KOPT-K1 (cell line): ENCODE measurements at regions not wholly inside any gene's neighbourhood (a gene's known extent, or its start where the extent isn't known, plus 50 kb on each side); places are given as distances from the start of the nearest gene placed in this dataset.
"Not testable (repeated sequence)": the region's sequence is repeated elsewhere in the genome, so short reads cannot be mapped to it uniquely, and the experiment has no call there.

ENCODE experiments used
- H3K27ac ChIP-seq: fragments of 200-600 bp; sonication (generic); 2 replicates; pipeline ENCODE4 v1.5.1; 2016; ENCODE audit warnings: antibody characterized with exemption, mild to moderate bottlenecking, low read depth, low read length; ENCODE audit not compliant: poor library complexity, severe bottlenecking
- H3K36me3 ChIP-seq: fragments of 200-600 bp; sonication (generic); 2 replicates; pipeline ENCODE4 v1.5.1; 2017; ENCODE audit warnings: antibody characterized with exemption, mild to moderate bottlenecking, low read length, moderate library complexity; ENCODE audit not compliant: insufficient read depth
- H3K9me3 ChIP-seq: fragments of 200-600 bp; sonication (generic); 2 replicates; pipeline ENCODE4 v1.5.1; 2017; ENCODE audit warnings: antibody characterized with exemption, low read length, mild to moderate bottlenecking; ENCODE audit not compliant: insufficient read depth, poor library complexity, severe bottlenecking

GRCh38 chr19:27846944-27847343 is 1366.0 kb downstream of the UQCRFS1 start:
- Histone ChIP-seq H3K27ac (no peak overlapping the region), H3K36me3 (no peaks in the 10 kb centered on the region), H3K9me3 (peaks cover 46% of the 10 kb centered on the region)

- H3K36me3 ChIP-seq = no peaks in the 10 kb centered on the region
- H3K27ac ChIP-seq = no peak overlapping the region
- peaks cover 22% of the 10 kb centered on the region for H3K9me3 ChIP-seq
Observed at GRCh38 chr19:27844261-27844660, 1368.7 kb downstream of the UQCRFS1 start.

- Histone ChIP-seq H3K9me3 (peaks cover 22% of the 10 kb centered on the region), H3K27ac (no peak overlapping the region), H3K36me3 (no peaks in the 10 kb centered on the region)
Observed at GRCh38 chr19:27843861-27844260, 1369.1 kb downstream of the UQCRFS1 start.

- no peak overlapping the region for H3K27ac ChIP-seq
- no peaks in the 10 kb centered on the region for H3K9me3 ChIP-seq
- H3K36me3 ChIP-seq = no peaks in the 10 kb centered on the region
Observed at GRCh38 chr19:27833031-27833430, 1379.9 kb downstream of the UQCRFS1 start.

- H3K9me3 ChIP-seq = no peaks in the 10 kb centered on the region
- no peak overlapping the region for H3K27ac ChIP-seq
- no peaks in the 10 kb centered on the region for H3K36me3 ChIP-seq
Observed at GRCh38 chr19:27828829-27829228, 1384.1 kb downstream of the UQCRFS1 start.

GRCh38 chr19:27824108-27824507 is 1388.8 kb downstream of the UQCRFS1 start:
- Histone ChIP-seq H3K36me3 (no peaks in the 10 kb centered on the region), H3K9me3 (no peaks in the 10 kb centered on the region), H3K27ac (no peak overlapping the region)

GRCh38 chr19:27822336-27822735 is 1390.6 kb downstream of the UQCRFS1 start:
- H3K9me3 ChIP-seq = no peaks in the 10 kb centered on the region
- H3K36me3 ChIP-seq = no peaks in the 10 kb centered on the region
- H3K27ac ChIP-seq = no peak overlapping the region

GRCh38 chr19:27821418-27822018 is 1391.4 kb downstream of the UQCRFS1 start:
- no peaks in the 10 kb centered on the region for H3K9me3 ChIP-seq
- no peak overlapping the region for H3K27ac ChIP-seq

GRCh38 chr19:27815985-27816384 is 1397.0 kb downstream of the UQCRFS1 start:
- H3K36me3 ChIP-seq = no peaks in the 10 kb centered on the region
- no peak overlapping the region for H3K27ac ChIP-seq
- no peaks in the 10 kb centered on the region for H3K9me3 ChIP-seq

More at GRCh38 chr19:27821418-27822018, 1391.4 kb downstream of the UQCRFS1 start:
- no peaks in the 10 kb centered on the region for H3K36me3 ChIP-seq

GRCh38 chr19:27814834-27815233 is 1398.1 kb downstream of the UQCRFS1 start:
- H3K36me3 ChIP-seq, H3K9me3 ChIP-seq, H3K27ac ChIP-seq: not testable (repeated sequence)

- H3K36me3 ChIP-seq, H3K9me3 ChIP-seq, H3K27ac ChIP-seq: not testable (repeated sequence)
Observed at GRCh38 chr19:27814274-27814673, 1398.7 kb downstream of the UQCRFS1 start.

- H3K27ac ChIP-seq = no peak overlapping the region
- no peaks in the 10 kb centered on the region for H3K9me3 ChIP-seq
- peaks cover 34% of the 10 kb centered on the region for H3K36me3 ChIP-seq
Observed at GRCh38 chr19:27806471-27807070, 1406.4 kb downstream of the UQCRFS1 start.

GRCh38 chr19:27805848-27806247 is 1407.1 kb downstream of the UQCRFS1 start:
- Histone ChIP-seq H3K9me3 (no peaks in the 10 kb centered on the region), H3K27ac (no peak overlapping the region), H3K36me3 (peaks cover 42% of the 10 kb centered on the region)

GRCh38 chr19:27802293-27802692 is 1410.7 kb downstream of the UQCRFS1 start:
- H3K9me3 ChIP-seq, H3K27ac ChIP-seq: not testable (repeated sequence)
- peaks cover 61% of the 10 kb centered on the region for H3K36me3 ChIP-seq

GRCh38 chr19:27796540-27796939 is 1416.4 kb downstream of the UQCRFS1 start:
- H3K36me3 ChIP-seq = peaks cover 31% of the 10 kb centered on the region
- no peak overlapping the region for H3K27ac ChIP-seq
- H3K9me3 ChIP-seq = no peaks in the 10 kb centered on the region

- peaks cover 26% of the 10 kb centered on the region for H3K36me3 ChIP-seq
- no peaks in the 10 kb centered on the region for H3K9me3 ChIP-seq
- H3K27ac ChIP-seq = no peak overlapping the region
Observed at GRCh38 chr19:27796073-27796472, 1416.9 kb downstream of the UQCRFS1 start.
